ENCODE measurements at regions not wholly inside any gene's neighbourhood (a gene's known extent, or its start where the extent isn't known, plus 50 kb on each side); places are given as distances from the start of the nearest gene placed in this dataset.
A peak's percentile ranks its signal among the peaks of the same experiment; 100 is the strongest.

- H3K36me3 Mint-ChIP-seq: no peaks in the 10 kb centered on the region; the same call in none of the 2 replicates
- DNase-seq (ENCODE audit: low spot score) (no peak), ATAC-seq (peak; percentile 41)
- H3K27me3 Mint-ChIP-seq (ENCODE audit: low read depth): no peaks in the 10 kb centered on the region
- H3K4me1 Mint-ChIP-seq: no peaks in the 10 kb centered on the region
- TF ChIP-seq GTF2I (CRISPR knock-in tag; conservative IDR thresholded peaks at IDR 0.05) (no peak), ZNF219 (CRISPR knock-in tag; IDR thresholded peaks at IDR 0.05; ENCODE audit: borderline replicate concordance) (no peak), SMAD4 (CRISPR knock-in tag; IDR thresholded peaks at IDR 0.05) (no peak), SOX15 (CRISPR knock-in tag; IDR thresholded peaks at IDR 0.05) (no peak), JUN (CRISPR knock-in tag; IDR thresholded peaks at IDR 0.05) (no peak), PRDM15 (CRISPR knock-in tag; IDR thresholded peaks at IDR 0.05) (no peak), JAZF1 (CRISPR knock-in tag; IDR thresholded peaks at IDR 0.05) (no peak), E2F1 (CRISPR knock-in tag; IDR thresholded peaks at IDR 0.05) (no peak), IRF1 (CRISPR knock-in tag; IDR thresholded peaks at IDR 0.05) (no peak), ZNF121 (CRISPR knock-in tag; IDR thresholded peaks at IDR 0.05) (no peak), ATF6 (CRISPR knock-in tag; IDR thresholded peaks at IDR 0.05) (no peak), ZNF423 (CRISPR knock-in tag; IDR thresholded peaks at IDR 0.05) (no peak), HMGXB4 (CRISPR knock-in tag; IDR thresholded peaks at IDR 0.05) (no peak), NR1H2 (CRISPR knock-in tag; IDR thresholded peaks at IDR 0.05) (no peak), STAT6 (CRISPR knock-in tag; conservative IDR thresholded peaks at IDR 0.05; ENCODE audit: low read depth) (no peak)
- H3K27ac Mint-ChIP-seq: no peak overlapping the region
- ChIA-PET POLR2A (no interaction called here), CTCF (no interaction called here)
- peaks cover 30% of the 10 kb centered on the region for H3K9me3 Mint-ChIP-seq
- no peak overlapping the region for H3K4me3 Mint-ChIP-seq
Observed at GRCh38 chr5:24823625-24824024, 178.8 kb upstream of the CDH10 start.

Measured in WTC11 (cell line).